ENCODE measurements at regions not wholly inside any gene's neighbourhood (a gene's known extent, or its start where the extent isn't known, plus 50 kb on each side); places are given as distances from the start of the nearest gene placed in this dataset.
"Not testable (repeated sequence)": the region's sequence is repeated elsewhere in the genome, so short reads cannot be mapped to it uniquely, and the experiment has no call there.

DNA sequence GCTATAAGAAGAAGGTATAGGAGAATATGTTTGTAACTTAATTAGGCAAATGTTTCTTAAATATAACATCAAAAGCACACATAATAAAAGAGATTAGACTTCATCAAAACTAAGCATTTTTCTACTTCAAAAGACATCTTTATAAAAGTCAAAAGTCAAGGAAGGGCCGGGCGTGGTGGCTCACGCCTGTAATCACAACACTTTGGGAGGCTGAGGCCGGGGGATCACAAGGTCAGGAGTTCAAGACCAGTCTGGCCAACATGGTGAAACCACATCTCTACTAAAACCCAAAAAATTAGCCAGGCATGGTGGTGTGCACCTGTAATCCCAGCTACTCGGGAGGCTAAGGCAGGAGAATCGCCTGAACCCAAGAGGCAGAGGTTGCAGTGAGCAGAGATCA lies 951.0 kb upstream of the C9orf72 start:
- H3K56ac ChIP-seq (ENCODE audit: extremely low read depth, insufficient read depth, low read length); BruUV-seq (replicated peaks); H2BK20ac ChIP-seq (ENCODE audit: low read depth, low read length); H2AK5ac ChIP-seq (ENCODE audit: low read depth, low read length); DNase-seq; H3K36me3 ChIP-seq (ENCODE audit: control insufficient read depth, insufficient read depth, low read length); H4K20me1 ChIP-seq (ENCODE audit: insufficient read depth, low read length); H3K9ac ChIP-seq (ENCODE audit: low read depth, low read length); H3K4me3 ChIP-seq (ENCODE audit: insufficient read depth, low read depth, low read length); dilution Hi-C loops (cut with HindIII; ENCODE audit: low sequenced_read_pairs, unreplicated experiment); H3K27me3 ChIP-seq (ENCODE audit: control insufficient read depth, insufficient read depth, low read length); H2BK120ac ChIP-seq (ENCODE audit: low read depth, low read length); H3K18ac ChIP-seq (ENCODE audit: low read depth, low read length); ATAC-seq (ENCODE audit: low read depth); intact Hi-C loops (cut with micrococcal nuclease); H2AFZ ChIP-seq (replicated peaks; ENCODE audit: low read length, poor library complexity); in situ Hi-C loops (cut with MboI; ENCODE audit: low sequenced_read_pairs); H4K5ac ChIP-seq (ENCODE audit: low read depth, low read length); POLR2A ChIA-PET (ENCODE audit: unreplicated experiment); H3K79me1 ChIP-seq (ENCODE audit: low read depth in 1 of 2, low read length in 2 of 2); H3K4ac ChIP-seq (ENCODE audit: low read depth, low read length); H3K14ac ChIP-seq (replicated peaks; ENCODE audit: low read depth, low read length); H3K23ac ChIP-seq (ENCODE audit: low read depth, low read length); H2BK15ac ChIP-seq (ENCODE audit: low read depth, low read length); H3K4me1 ChIP-seq (ENCODE audit: control insufficient read depth, insufficient read depth, low read length); H3K27ac ChIP-seq (ENCODE audit: insufficient read depth, low read length); H2BK5ac ChIP-seq (ENCODE audit: low read depth, low read length, poor library complexity, severe bottlenecking); H4K8ac ChIP-seq (ENCODE audit: low read depth in 2 of 2, low read length in 2 of 2); H3K4me2 ChIP-seq (ENCODE audit: low read depth, low read length); H3K9me3 ChIP-seq (ENCODE audit: control insufficient read depth, insufficient read depth, low read length); H3K9me1 ChIP-seq (ENCODE audit: insufficient read depth, low read length); CTCF ChIA-PET; H2AK9ac ChIP-seq (replicated peaks; ENCODE audit: low read depth, low read length, poor library complexity); H4K91ac ChIP-seq (ENCODE audit: insufficient read depth, low read depth, low read length): not testable (repeated sequence)
- no CpG with 5 or more reads among the region's 6 CpGs for WGBS, 2 experiments (ENCODE audit: extremely low coverage in 2 of 2, insufficient read length in 1 of 2)
